HepG2 (cell line): ENCODE measurements at regions not wholly inside any gene's neighbourhood (a gene's known extent, or its start where the extent isn't known, plus 50 kb on each side); places are given as distances from the start of the nearest gene placed in this dataset.

ENCODE experiments used
- CBX2 ChIP-seq, 2 experiments: fragments of 200-600 bp in 1 of 2; sonication (generic); formaldehyde crosslinking in 1 of 2; IDR thresholded peaks; 2 replicates each; pipeline versions ENCODE4 v1.7.0 to v1.8.1; 2018 to 2022; ENCODE audit warnings: low read depth in 2 of 2, low read length in 1 of 2, mild to moderate bottlenecking in 1 of 2, missing genetic modification reagents in 1 of 2
- HNRNPL ChIP-seq: fragments of 200-400 bp; formaldehyde crosslinking; IDR thresholded peaks from 2 replicates; pipeline ENCODE4 v1.6.1; 2017; ENCODE audit warnings: mild to moderate bottlenecking, low read depth, low read length
- JUN ChIP-seq: sonication (generic); formaldehyde crosslinking; IDR thresholded peaks from 2 replicates; pipeline ENCODE4 v1.4.0; 2020; ENCODE audit warnings: mild to moderate bottlenecking, missing genetic modification reagents
- TRIM24 ChIP-seq: sonication (generic); formaldehyde crosslinking; IDR thresholded peaks from 2 replicates; pipeline ENCODE4 v1.8.0; 2022; ENCODE audit warnings: mild to moderate bottlenecking, missing genetic modification reagents
- TF ChIP-seq, protein P1 (sequence below): sonication (generic); formaldehyde crosslinking; IDR thresholded peaks from 2 replicates; pipeline ENCODE4 v1.4.0; 2020; ENCODE audit warnings: mild to moderate bottlenecking, missing genetic modification reagents
- TF ChIP-seq, protein P2 (sequence below): IDR thresholded peaks from 2 replicates; pipeline ENCODE4 v1.4.0; 2020; ENCODE audit warnings: mild to moderate bottlenecking, missing genetic modification reagents
- TF ChIP-seq, protein P3 (sequence below): sonication (generic); formaldehyde crosslinking; IDR thresholded peaks from 2 replicates; pipeline ENCODE4 v1.4.0; 2020; ENCODE audit warnings: low read depth, mild to moderate bottlenecking, missing genetic modification reagents
- TF ChIP-seq, protein P4 (sequence below): IDR thresholded peaks from 2 replicates; pipeline ENCODE4 v1.6.1; 2012; ENCODE audit warnings: low read depth, low read length, improper control_type of control experiment

DNA sequence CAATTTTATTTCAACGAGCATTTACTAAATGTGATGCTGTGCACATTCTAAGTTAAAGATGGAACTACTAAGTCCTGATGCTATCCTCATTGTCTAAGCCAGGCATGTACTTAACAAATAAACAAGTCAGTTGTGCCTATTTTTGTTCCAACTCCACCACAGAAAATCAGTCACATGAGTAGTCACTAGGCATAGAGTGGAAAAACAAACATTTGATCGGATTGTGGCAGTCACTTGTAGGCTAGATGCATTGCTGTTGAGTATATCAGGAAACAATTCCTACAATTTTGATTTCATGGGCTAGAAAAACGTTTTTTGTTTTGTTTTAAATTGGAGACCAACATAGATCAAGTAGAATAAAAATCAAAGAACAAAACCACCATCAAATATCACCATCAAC, 177.6 kb upstream of the SLC25A13 start (continued):
- TF ChIP-seq TRIM24 (CRISPR knock-in tag) (no peak), CBX2 (IDR thresholded peaks at IDR 0.05; ENCODE audit: low read depth, low read length) (no peak), CBX2 (CRISPR knock-in tag; IDR thresholded peaks at IDR 0.05; ENCODE audit: low read depth) (no peak), HNRNPL (no peak), JUN (CRISPR knock-in tag) (no peak)
- TF ChIP-seq, protein P1, sequence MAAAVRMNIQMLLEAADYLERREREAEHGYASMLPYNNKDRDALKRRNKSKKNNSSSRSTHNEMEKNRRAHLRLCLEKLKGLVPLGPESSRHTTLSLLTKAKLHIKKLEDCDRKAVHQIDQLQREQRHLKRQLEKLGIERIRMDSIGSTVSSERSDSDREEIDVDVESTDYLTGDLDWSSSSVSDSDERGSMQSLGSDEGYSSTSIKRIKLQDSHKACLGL (CRISPR knock-in tag): no peak
- TF ChIP-seq, protein P2, sequence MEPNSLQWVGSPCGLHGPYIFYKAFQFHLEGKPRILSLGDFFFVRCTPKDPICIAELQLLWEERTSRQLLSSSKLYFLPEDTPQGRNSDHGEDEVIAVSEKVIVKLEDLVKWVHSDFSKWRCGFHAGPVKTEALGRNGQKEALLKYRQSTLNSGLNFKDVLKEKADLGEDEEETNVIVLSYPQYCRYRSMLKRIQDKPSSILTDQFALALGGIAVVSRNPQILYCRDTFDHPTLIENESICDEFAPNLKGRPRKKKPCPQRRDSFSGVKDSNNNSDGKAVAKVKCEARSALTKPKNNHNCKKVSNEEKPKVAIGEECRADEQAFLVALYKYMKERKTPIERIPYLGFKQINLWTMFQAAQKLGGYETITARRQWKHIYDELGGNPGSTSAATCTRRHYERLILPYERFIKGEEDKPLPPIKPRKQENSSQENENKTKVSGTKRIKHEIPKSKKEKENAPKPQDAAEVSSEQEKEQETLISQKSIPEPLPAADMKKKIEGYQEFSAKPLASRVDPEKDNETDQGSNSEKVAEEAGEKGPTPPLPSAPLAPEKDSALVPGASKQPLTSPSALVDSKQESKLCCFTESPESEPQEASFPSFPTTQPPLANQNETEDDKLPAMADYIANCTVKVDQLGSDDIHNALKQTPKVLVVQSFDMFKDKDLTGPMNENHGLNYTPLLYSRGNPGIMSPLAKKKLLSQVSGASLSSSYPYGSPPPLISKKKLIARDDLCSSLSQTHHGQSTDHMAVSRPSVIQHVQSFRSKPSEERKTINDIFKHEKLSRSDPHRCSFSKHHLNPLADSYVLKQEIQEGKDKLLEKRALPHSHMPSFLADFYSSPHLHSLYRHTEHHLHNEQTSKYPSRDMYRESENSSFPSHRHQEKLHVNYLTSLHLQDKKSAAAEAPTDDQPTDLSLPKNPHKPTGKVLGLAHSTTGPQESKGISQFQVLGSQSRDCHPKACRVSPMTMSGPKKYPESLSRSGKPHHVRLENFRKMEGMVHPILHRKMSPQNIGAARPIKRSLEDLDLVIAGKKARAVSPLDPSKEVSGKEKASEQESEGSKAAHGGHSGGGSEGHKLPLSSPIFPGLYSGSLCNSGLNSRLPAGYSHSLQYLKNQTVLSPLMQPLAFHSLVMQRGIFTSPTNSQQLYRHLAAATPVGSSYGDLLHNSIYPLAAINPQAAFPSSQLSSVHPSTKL (CRISPR knock-in tag): no peak
- TF ChIP-seq, protein P3, sequence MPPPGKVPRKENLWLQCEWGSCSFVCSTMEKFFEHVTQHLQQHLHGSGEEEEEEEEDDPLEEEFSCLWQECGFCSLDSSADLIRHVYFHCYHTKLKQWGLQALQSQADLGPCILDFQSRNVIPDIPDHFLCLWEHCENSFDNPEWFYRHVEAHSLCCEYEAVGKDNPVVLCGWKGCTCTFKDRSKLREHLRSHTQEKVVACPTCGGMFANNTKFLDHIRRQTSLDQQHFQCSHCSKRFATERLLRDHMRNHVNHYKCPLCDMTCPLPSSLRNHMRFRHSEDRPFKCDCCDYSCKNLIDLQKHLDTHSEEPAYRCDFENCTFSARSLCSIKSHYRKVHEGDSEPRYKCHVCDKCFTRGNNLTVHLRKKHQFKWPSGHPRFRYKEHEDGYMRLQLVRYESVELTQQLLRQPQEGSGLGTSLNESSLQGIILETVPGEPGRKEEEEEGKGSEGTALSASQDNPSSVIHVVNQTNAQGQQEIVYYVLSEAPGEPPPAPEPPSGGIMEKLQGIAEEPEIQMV: no peak
- TF ChIP-seq, protein P4, sequence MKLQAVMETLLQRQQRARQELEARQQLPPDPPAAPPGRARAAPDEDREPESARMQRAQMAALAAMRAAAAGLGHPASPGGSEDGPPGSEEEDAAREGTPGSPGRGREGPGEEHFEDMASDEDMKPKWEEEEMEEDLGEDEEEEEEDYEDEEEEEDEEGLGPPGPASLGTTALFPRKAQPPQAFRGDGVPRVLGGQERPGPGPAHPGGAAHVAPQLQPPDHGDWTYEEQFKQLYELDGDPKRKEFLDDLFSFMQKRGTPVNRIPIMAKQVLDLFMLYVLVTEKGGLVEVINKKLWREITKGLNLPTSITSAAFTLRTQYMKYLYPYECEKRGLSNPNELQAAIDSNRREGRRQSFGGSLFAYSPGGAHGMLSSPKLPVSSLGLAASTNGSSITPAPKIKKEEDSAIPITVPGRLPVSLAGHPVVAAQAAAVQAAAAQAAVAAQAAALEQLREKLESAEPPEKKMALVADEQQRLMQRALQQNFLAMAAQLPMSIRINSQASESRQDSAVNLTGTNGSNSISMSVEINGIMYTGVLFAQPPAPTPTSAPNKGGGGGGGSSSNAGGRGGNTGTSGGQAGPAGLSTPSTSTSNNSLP: no peak
